ENCODE measurements at regions not wholly inside any gene's neighbourhood (a gene's known extent, or its start where the extent isn't known, plus 50 kb on each side); places are given as distances from the start of the nearest gene placed in this dataset.

DNA sequence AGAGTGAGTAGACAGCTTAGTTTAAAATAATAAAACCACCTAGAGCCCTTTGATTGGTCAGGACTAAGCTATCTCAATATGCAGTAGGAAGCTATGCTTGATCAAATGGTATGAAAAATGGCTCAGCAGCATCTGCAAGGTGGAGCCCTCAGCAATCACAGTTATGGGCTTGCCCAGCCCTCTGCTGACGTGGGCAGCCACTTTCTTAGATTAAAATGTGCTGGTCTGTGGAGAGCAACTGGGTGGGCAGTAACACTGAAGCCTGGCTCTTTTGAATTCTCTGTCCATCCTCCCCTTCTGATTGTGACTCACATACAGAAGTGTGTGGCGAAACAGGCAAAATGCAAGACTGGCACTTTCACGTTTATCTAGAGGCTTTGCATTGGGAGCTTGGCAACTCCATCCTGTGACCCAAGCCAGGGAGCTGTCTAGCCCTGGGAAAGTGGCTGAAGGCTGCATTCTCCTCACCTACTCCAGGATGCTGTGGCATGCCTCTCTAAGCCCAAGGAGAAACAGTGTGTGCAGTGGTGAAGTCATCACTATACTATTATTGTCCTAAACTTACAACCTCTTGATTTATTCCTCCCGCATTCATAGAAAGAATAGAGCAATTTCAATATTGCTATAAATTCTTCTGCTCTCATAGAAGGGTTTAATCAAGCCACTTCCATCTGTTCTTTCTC lies 61.1 kb downstream of the MED10 start:
- TF ChIP-seq JUN (IDR thresholded peaks at IDR 0.05; ENCODE audit: low read depth, low read length), result no peak
- no peak for TF ChIP-seq POLR2A (IDR thresholded peaks at IDR 0.05; ENCODE audit: control extremely low read depth in 1 of 2, low read depth in 2 of 2, low read length in 2 of 2)
- no peak for TF ChIP-seq EP300 (IDR thresholded peaks at IDR 0.05; ENCODE audit: borderline replicate concordance in 1 of 2, low read depth in 2 of 2, low read length in 2 of 2)
- TF ChIP-seq, protein P1, sequence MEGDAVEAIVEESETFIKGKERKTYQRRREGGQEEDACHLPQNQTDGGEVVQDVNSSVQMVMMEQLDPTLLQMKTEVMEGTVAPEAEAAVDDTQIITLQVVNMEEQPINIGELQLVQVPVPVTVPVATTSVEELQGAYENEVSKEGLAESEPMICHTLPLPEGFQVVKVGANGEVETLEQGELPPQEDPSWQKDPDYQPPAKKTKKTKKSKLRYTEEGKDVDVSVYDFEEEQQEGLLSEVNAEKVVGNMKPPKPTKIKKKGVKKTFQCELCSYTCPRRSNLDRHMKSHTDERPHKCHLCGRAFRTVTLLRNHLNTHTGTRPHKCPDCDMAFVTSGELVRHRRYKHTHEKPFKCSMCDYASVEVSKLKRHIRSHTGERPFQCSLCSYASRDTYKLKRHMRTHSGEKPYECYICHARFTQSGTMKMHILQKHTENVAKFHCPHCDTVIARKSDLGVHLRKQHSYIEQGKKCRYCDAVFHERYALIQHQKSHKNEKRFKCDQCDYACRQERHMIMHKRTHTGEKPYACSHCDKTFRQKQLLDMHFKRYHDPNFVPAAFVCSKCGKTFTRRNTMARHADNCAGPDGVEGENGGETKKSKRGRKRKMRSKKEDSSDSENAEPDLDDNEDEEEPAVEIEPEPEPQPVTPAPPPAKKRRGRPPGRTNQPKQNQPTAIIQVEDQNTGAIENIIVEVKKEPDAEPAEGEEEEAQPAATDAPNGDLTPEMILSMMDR (IDR thresholded peaks at IDR 0.05; ENCODE audit: control extremely low read depth in 1 of 3, insufficient read depth in 1 of 3, low read depth in 1 of 3, low read length in 3 of 3), result no peak
- TF ChIP-seq EZH2 (IDR thresholded peaks at IDR 0.05; ENCODE audit: low read depth, low read length, severe bottlenecking), result no peak
- no peak for TF ChIP-seq FOSL1 (IDR thresholded peaks at IDR 0.05; ENCODE audit: insufficient read depth, low read depth, low read length)
- no peak for TF ChIP-seq SP1 (IDR thresholded peaks at IDR 0.05; ENCODE audit: low read depth, low read length)
- no peak for TF ChIP-seq PHF8 (conservative IDR thresholded peaks at IDR 0.05; ENCODE audit: low read depth, low read length)
- no peak for TF ChIP-seq CHD2 (IDR thresholded peaks at IDR 0.05; ENCODE audit: low read length)
- TF ChIP-seq, protein P2, sequence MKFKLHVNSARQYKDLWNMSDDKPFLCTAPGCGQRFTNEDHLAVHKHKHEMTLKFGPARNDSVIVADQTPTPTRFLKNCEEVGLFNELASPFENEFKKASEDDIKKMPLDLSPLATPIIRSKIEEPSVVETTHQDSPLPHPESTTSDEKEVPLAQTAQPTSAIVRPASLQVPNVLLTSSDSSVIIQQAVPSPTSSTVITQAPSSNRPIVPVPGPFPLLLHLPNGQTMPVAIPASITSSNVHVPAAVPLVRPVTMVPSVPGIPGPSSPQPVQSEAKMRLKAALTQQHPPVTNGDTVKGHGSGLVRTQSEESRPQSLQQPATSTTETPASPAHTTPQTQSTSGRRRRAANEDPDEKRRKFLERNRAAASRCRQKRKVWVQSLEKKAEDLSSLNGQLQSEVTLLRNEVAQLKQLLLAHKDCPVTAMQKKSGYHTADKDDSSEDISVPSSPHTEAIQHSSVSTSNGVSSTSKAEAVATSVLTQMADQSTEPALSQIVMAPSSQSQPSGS (IDR thresholded peaks at IDR 0.05; ENCODE audit: low read length), result no peak
- TF ChIP-seq TAF7 (optimal IDR thresholded peaks at IDR 0.05; ENCODE audit: borderline replicate concordance, low read depth, low read length), result no peak

Measured in H1 (cell line).